ENCODE measurements at regions not wholly inside any gene's neighbourhood (a gene's known extent, or its start where the extent isn't known, plus 50 kb on each side); places are given as distances from the start of the nearest gene placed in this dataset.

DNA sequence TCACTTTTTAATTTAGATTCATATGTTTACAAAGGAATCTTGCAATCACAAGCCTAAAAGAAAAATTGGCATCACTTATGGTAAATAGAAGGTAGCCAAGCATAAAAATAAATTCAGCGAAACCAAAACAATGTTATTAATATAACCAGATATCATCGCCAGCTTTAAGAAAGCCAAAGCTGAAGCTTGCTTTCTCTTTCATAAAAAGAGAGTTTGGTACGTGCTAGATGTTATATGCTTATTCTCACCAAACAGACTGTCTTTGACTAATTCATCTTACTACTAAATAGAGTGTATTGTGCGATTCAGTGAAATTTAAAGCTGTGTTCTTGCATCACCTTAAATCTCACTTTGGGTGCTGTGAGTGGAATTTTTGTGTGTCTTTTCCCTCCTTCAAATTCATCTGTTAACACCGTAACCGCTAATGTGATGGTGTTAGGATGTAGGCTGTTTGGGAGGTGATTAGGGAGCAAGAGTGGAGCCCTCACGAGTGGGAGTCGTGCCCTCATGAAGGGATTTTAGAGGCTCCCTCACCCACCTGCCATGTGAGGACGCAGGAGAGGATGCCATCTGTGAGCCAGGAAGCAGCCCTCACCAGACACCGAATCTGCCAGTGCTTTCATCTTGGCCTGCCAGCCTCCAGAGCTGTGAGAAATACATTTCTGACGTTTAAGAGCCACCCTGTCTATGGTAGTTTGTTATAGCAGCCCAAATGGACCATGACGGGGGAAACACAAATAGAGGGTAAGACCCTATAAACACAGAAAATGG lies 134.1 kb upstream of the TMEM45B start (continued):
- TF ChIP-seq NFYA (IDR thresholded peaks at IDR 0.05; ENCODE audit: borderline replicate concordance, low read depth, low read length): no peak
- no peak for TF ChIP-seq RELA (IDR thresholded peaks at IDR 0.05; ENCODE audit: borderline replicate concordance, partially characterized antibody)

DNA sequence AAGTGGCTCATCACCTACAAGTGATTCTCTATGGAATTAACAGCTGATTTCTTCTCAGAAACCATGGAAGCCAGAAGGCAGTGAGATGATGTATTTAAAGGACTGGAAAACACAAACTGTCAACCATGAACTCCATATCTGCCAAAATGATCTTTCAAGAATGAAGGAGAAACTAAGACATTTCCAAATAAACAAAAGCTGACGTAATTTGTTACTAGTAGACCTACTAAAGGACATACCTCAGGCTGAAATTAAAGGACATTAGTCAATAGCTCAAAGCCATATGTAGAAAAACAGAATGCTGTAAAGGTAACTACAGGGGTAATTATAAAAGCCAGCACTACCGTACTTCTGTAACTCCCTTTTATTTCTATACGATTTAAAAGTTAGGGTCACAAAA lies 129.4 kb upstream of the TMEM45B start:
- no TSS peak for BruUV-seq (replicated peaks)
- in situ Hi-C loops (cut with MboI) (no loop called here), intact Hi-C loops (cut with micrococcal nuclease; ENCODE audit: unreplicated experiment) (no loop called here)
- no peaks in the 10 kb centered on the region for H3K79me2 ChIP-seq (ENCODE audit: control insufficient read depth, insufficient read depth, low read length)
- no peak for DNase-seq (ENCODE audit: low read depth, low spot score)
- no peak for ATAC-seq
- H4K20me1 ChIP-seq (ENCODE audit: control insufficient read depth, insufficient read depth): no peaks in the 10 kb centered on the region
- no peaks in the 10 kb centered on the region for H3K36me3 ChIP-seq (ENCODE audit: control insufficient read depth in 2 of 2, insufficient read depth in 2 of 2, low read length in 1 of 2)
- no peak for FAIRE-seq
- no peak overlapping the region for H3K4me3 ChIP-seq
- POLR2A ChIA-PET: no interaction called here
- SMC1A ChIA-PET (ENCODE audit: uncharacterized antibody, unreplicated experiment): no interaction called here
- CTCF ChIA-PET: no interaction called here
- H3K27ac ChIP-seq (ENCODE audit: control insufficient read depth, insufficient read depth): no peak overlapping the region
- no peak overlapping the region for H2AFZ ChIP-seq (ENCODE audit: control insufficient read depth, low read depth, low read length)
- H3K9me3 ChIP-seq (replicated peaks; ENCODE audit: control insufficient read depth, insufficient read depth, low read length): no peaks in the 10 kb centered on the region
- RAD21 ChIA-PET (ENCODE audit: unreplicated experiment): no interaction called here
- H3K27me3 ChIP-seq (replicated peaks in 1 of 2; ENCODE audit: control insufficient read depth in 2 of 2, insufficient read depth in 2 of 2, low read length in 1 of 2): no peaks in the 10 kb centered on the region
- no peak overlapping the region for H3K4me2 ChIP-seq (ENCODE audit: control insufficient read depth, insufficient read depth)
- WGBS (ENCODE audit: insufficient coverage, insufficient replicate concordance, low lambda C conversion rate, missing lambda C conversion rate): 47% methylated on average over 3 of the region's 3 CpGs
- H3K9ac ChIP-seq (ENCODE audit: control insufficient read depth, insufficient read depth, low read length): no peak overlapping the region
- no peaks in the 10 kb centered on the region for H3K4me1 ChIP-seq (ENCODE audit: control insufficient read depth, insufficient read depth, low read length)
- TF ChIP-seq, protein P1, sequence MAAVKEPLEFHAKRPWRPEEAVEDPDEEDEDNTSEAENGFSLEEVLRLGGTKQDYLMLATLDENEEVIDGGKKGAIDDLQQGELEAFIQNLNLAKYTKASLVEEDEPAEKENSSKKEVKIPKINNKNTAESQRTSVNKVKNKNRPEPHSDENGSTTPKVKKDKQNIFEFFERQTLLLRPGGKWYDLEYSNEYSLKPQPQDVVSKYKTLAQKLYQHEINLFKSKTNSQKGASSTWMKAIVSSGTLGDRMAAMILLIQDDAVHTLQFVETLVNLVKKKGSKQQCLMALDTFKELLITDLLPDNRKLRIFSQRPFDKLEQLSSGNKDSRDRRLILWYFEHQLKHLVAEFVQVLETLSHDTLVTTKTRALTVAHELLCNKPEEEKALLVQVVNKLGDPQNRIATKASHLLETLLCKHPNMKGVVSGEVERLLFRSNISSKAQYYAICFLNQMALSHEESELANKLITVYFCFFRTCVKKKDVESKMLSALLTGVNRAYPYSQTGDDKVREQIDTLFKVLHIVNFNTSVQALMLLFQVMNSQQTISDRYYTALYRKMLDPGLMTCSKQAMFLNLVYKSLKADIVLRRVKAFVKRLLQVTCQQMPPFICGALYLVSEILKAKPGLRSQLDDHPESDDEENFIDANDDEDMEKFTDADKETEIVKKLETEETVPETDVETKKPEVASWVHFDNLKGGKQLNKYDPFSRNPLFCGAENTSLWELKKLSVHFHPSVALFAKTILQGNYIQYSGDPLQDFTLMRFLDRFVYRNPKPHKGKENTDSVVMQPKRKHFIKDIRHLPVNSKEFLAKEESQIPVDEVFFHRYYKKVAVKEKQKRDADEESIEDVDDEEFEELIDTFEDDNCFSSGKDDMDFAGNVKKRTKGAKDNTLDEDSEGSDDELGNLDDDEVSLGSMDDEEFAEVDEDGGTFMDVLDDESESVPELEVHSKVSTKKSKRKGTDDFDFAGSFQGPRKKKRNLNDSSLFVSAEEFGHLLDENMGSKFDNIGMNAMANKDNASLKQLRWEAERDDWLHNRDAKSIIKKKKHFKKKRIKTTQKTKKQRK (IDR thresholded peaks at IDR 0.05; ENCODE audit: low read depth, low read length): no peak
- TF ChIP-seq CBX5 (IDR thresholded peaks at IDR 0.05; ENCODE audit: low read depth) (no peak), PAX8 (IDR thresholded peaks at IDR 0.05) (no peak), BRCA1 (IDR thresholded peaks at IDR 0.05; ENCODE audit: low read depth, low read length) (no peak), EZH2 (IDR thresholded peaks at IDR 0.05; ENCODE audit: borderline replicate concordance, control insufficient read depth, low read depth, low read length) (no peak), ZNF384 (IDR thresholded peaks at IDR 0.05; ENCODE audit: borderline replicate concordance, low read depth, low read length) (no peak), SMARCA5 (IDR thresholded peaks at IDR 0.05) (no peak), HDAC2 (IDR thresholded peaks at IDR 0.05) (no peak), ZBED1 (IDR thresholded peaks at IDR 0.05; ENCODE audit: borderline replicate concordance) (no peak), ZNF217 (IDR thresholded peaks at IDR 0.05) (no peak), MXI1 (IDR thresholded peaks at IDR 0.05; ENCODE audit: low read depth, low read length) (no peak), SPI1 (IDR thresholded peaks at IDR 0.05; ENCODE audit: borderline replicate concordance, insufficient read depth, low read depth, low read length) (no peak)
- TF ChIP-seq, protein P2, sequence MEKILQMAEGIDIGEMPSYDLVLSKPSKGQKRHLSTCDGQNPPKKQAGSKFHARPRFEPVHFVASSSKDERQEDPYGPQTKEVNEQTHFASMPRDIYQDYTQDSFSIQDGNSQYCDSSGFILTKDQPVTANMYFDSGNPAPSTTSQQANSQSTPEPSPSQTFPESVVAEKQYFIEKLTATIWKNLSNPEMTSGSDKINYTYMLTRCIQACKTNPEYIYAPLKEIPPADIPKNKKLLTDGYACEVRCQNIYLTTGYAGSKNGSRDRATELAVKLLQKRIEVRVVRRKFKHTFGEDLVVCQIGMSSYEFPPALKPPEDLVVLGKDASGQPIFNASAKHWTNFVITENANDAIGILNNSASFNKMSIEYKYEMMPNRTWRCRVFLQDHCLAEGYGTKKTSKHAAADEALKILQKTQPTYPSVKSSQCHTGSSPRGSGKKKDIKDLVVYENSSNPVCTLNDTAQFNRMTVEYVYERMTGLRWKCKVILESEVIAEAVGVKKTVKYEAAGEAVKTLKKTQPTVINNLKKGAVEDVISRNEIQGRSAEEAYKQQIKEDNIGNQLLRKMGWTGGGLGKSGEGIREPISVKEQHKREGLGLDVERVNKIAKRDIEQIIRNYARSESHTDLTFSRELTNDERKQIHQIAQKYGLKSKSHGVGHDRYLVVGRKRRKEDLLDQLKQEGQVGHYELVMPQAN (conservative IDR thresholded peaks at IDR 0.05): no peak
- TF ChIP-seq, protein P3, sequence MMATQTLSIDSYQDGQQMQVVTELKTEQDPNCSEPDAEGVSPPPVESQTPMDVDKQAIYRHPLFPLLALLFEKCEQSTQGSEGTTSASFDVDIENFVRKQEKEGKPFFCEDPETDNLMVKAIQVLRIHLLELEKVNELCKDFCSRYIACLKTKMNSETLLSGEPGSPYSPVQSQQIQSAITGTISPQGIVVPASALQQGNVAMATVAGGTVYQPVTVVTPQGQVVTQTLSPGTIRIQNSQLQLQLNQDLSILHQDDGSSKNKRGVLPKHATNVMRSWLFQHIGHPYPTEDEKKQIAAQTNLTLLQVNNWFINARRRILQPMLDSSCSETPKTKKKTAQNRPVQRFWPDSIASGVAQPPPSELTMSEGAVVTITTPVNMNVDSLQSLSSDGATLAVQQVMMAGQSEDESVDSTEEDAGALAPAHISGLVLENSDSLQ (IDR thresholded peaks at IDR 0.05): no peak
- TF ChIP-seq, protein P4, sequence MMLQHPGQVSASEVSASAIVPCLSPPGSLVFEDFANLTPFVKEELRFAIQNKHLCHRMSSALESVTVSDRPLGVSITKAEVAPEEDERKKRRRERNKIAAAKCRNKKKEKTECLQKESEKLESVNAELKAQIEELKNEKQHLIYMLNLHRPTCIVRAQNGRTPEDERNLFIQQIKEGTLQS (IDR thresholded peaks at IDR 0.05; ENCODE audit: borderline replicate concordance, extremely low read depth, low read depth, low read length): no peak
